Retina (tissue), 1 donor: ENCODE measurements at regions not wholly inside any gene's neighbourhood (a gene's known extent, or its start where the extent isn't known, plus 50 kb on each side); places are given as distances from the start of the nearest gene placed in this dataset.

ENCODE experiments used
- DNase-seq: peaks from one replicate; pipeline ENCODE4 v3.0.0-alpha.2; 2016

- no peak for DNase-seq
Measured at GRCh38 chr9:38118862-38119438, 49.9 kb upstream of the SHB start.
